T-cell (primary cell): ENCODE measurements at regions not wholly inside any gene's neighbourhood (a gene's known extent, or its start where the extent isn't known, plus 50 kb on each side); places are given as distances from the start of the nearest gene placed in this dataset.
"Not testable (repeated sequence)": the region's sequence is repeated elsewhere in the genome, so short reads cannot be mapped to it uniquely, and the experiment has no call there.

Source experiments
- ATAC-seq, 4 experiments: fragments of 200-7000 bp in 3 of 4; fragments of 150-1000 bp in 1 of 4; cut with Tn5 transposase; replicated peaks in 1 of 4; 1 replicate in 3 of 4; 2 replicates in 1 of 4; pipeline ENCODE4 v1.10.0; 2021; ENCODE audit warnings: moderate library complexity in 3 of 4, mild to moderate bottlenecking in 2 of 4, moderate number of reproducible peaks in 1 of 4
- CTCF ChIA-PET, 2 donors: fragments of 300-600 bp; sonication (Branson Sonifier 250); formaldehyde crosslinking; loops; one replicate each; lab custom pipeline; 2022; ENCODE audit warnings: antibody characterized with exemption in 2 of 2; lab: Charles Lee
- POLR2A ChIA-PET, 2 donors: fragments of 300-600 bp; sonication (Branson Sonifier 250); formaldehyde crosslinking; loops; one replicate each; lab custom pipeline; 2022; ENCODE audit warnings: antibody characterized with exemption in 2 of 2; lab: Charles Lee
- DNase-seq, 35 experiments: peaks; one replicate each; pipeline versions ENCODE4 v3.0.0 to v3.0.0-alpha.2; 2013 to 2023
- H3K27ac ChIP-seq: one replicate; pipeline ENCODE4 v1.5.1; 2013; ENCODE audit warnings: low read length
- H3K27me3 ChIP-seq, 2 experiments: replicated peaks in 1 of 2; 1 replicate in 1 of 2; 2 replicates in 1 of 2; pipeline versions ENCODE4 v1.6.1 to v1.7.0; 2013; ENCODE audit warnings: low read length in 1 of 2, mixed read lengths in 1 of 2; ENCODE audit not compliant: control insufficient read depth in 2 of 2, insufficient read depth in 2 of 2; ENCODE audit errors: extremely low read depth in 1 of 2
- H3K36me3 ChIP-seq, 2 donors: 1 replicate in 1 of 2; 2 replicates in 1 of 2; pipeline versions ENCODE4 v1.6.1 to v1.7.0; 2013; ENCODE audit warnings: low read length in 1 of 2; ENCODE audit not compliant: control insufficient read depth in 2 of 2, insufficient read depth in 1 of 2; ENCODE audit errors: extremely low read depth in 1 of 2
- H3K4me1 ChIP-seq, 2 experiments: 1 replicate in 1 of 2; 2 replicates in 1 of 2; pipeline versions ENCODE4 v1.6.1 to v1.7.0; 2013; ENCODE audit warnings: low read length in 2 of 2, mixed read lengths in 1 of 2; ENCODE audit not compliant: insufficient read depth in 2 of 2, control insufficient read depth in 1 of 2; ENCODE audit errors: extremely low read depth in 1 of 2
- H3K4me3 ChIP-seq, 2 donors: 1 replicate in 1 of 2; 2 replicates in 1 of 2; pipeline versions ENCODE4 v1.5.1 to v1.7.0; 2013; ENCODE audit warnings: mild to moderate bottlenecking in 2 of 2, low read length in 1 of 2, moderate library complexity in 1 of 2; ENCODE audit not compliant: control insufficient read depth in 1 of 2; ENCODE audit errors: extremely low read depth in 1 of 2
- H3K9me3 ChIP-seq: 2 replicates; pipeline ENCODE4 v1.7.0; 2013
- H3K27ac Mint-ChIP-seq, 2 donors: one replicate each; pipeline ENCODE4 v1.8.0; 2020 to 2021; ENCODE audit warnings: mild to moderate bottlenecking in 2 of 2, mixed read lengths in 2 of 2
- H3K27me3 Mint-ChIP-seq, 2 donors: one replicate each; pipeline ENCODE4 v1.8.0; 2021 to 2022; ENCODE audit warnings: mixed read lengths in 2 of 2
- H3K36me3 Mint-ChIP-seq: one replicate; pipeline ENCODE4 v1.8.0; 2021; ENCODE audit warnings: mixed read lengths
- H3K4me1 Mint-ChIP-seq, 3 donors: one replicate each; pipeline ENCODE4 v1.8.0; 2020 to 2022; ENCODE audit warnings: mixed read lengths in 3 of 3, mild to moderate bottlenecking in 1 of 3
- H3K4me3 Mint-ChIP-seq, 3 donors: one replicate each; pipeline ENCODE4 v1.8.0; 2020 to 2022; ENCODE audit warnings: mild to moderate bottlenecking in 3 of 3, mixed read lengths in 3 of 3, moderate library complexity in 3 of 3
- H3K9me3 Mint-ChIP-seq, 3 donors: one replicate each; pipeline ENCODE4 v1.8.0; 2020 to 2022; ENCODE audit warnings: mixed read lengths in 3 of 3
- WGBS: methylation state at CpG from one replicate; pipeline ENCODE4 v1.1.5; 2013; ENCODE audit warnings: missing lambda C conversion rate; ENCODE audit not compliant: insufficient coverage; 5-methylcytosine and 5-hydroxymethylcytosine counted together

GRCh38 chrY:26167332-26167731 is 545.4 kb downstream of the CDY1 start:
- H3K4me3 ChIP-seq, H3K9me3 Mint-ChIP-seq, H3K4me3 Mint-ChIP-seq, H3K36me3 ChIP-seq, H3K9me3 ChIP-seq, H3K27me3 Mint-ChIP-seq, DNase-seq, H3K27ac ChIP-seq, ATAC-seq, H3K27me3 ChIP-seq, CTCF ChIA-PET, H3K4me1 ChIP-seq, H3K36me3 Mint-ChIP-seq, H3K27ac Mint-ChIP-seq, H3K4me1 Mint-ChIP-seq, POLR2A ChIA-PET: not testable (repeated sequence)
- WGBS = no CpG with 5 or more reads among the region's 2 CpGs

- H3K4me1 Mint-ChIP-seq, H3K27me3 ChIP-seq, H3K36me3 Mint-ChIP-seq, H3K27ac ChIP-seq, ATAC-seq, H3K27ac Mint-ChIP-seq, H3K27me3 Mint-ChIP-seq, H3K9me3 Mint-ChIP-seq, H3K36me3 ChIP-seq, POLR2A ChIA-PET, DNase-seq, H3K4me3 Mint-ChIP-seq, CTCF ChIA-PET, H3K9me3 ChIP-seq, H3K4me1 ChIP-seq, H3K4me3 ChIP-seq: not testable (repeated sequence)
- no CpG with 5 or more reads among the region's 6 CpGs for WGBS
Observed at GRCh38 chrY:26179326-26179725, 557.4 kb downstream of the CDY1 start.

GRCh38 chrY:26224974-26225373 is 603.1 kb downstream of the CDY1 start:
- H3K4me3 Mint-ChIP-seq, H3K27ac Mint-ChIP-seq, POLR2A ChIA-PET, H3K4me1 ChIP-seq, H3K4me3 ChIP-seq, H3K36me3 ChIP-seq, H3K27ac ChIP-seq, H3K4me1 Mint-ChIP-seq, H3K9me3 Mint-ChIP-seq, H3K27me3 ChIP-seq, ATAC-seq, CTCF ChIA-PET, H3K9me3 ChIP-seq, DNase-seq, H3K27me3 Mint-ChIP-seq, H3K36me3 Mint-ChIP-seq: not testable (repeated sequence)
- no CpG with 5 or more reads among the region's 1 CpG for WGBS

GRCh38 chrY:26225468-26225867 is 603.6 kb downstream of the CDY1 start:
- H3K4me1 Mint-ChIP-seq, H3K27me3 ChIP-seq, H3K27ac Mint-ChIP-seq, POLR2A ChIA-PET, ATAC-seq, H3K36me3 Mint-ChIP-seq, H3K4me3 Mint-ChIP-seq, DNase-seq, CTCF ChIA-PET, H3K4me1 ChIP-seq, H3K9me3 Mint-ChIP-seq, H3K9me3 ChIP-seq, H3K27me3 Mint-ChIP-seq, H3K4me3 ChIP-seq, H3K36me3 ChIP-seq, H3K27ac ChIP-seq: not testable (repeated sequence)
- no CpG with 5 or more reads among the region's 1 CpG for WGBS

GRCh38 chrY:26240944-26241343 is 619.0 kb downstream of the CDY1 start:
- H3K9me3 ChIP-seq, ATAC-seq, H3K27ac ChIP-seq, POLR2A ChIA-PET, H3K27me3 ChIP-seq, DNase-seq, H3K36me3 ChIP-seq, H3K9me3 Mint-ChIP-seq, H3K36me3 Mint-ChIP-seq, H3K4me1 Mint-ChIP-seq, H3K27me3 Mint-ChIP-seq, CTCF ChIA-PET, H3K4me3 ChIP-seq, H3K4me3 Mint-ChIP-seq, H3K4me1 ChIP-seq, H3K27ac Mint-ChIP-seq: not testable (repeated sequence)
- no CpG with 5 or more reads among the region's 5 CpGs for WGBS

GRCh38 chrY:26254262-26254661 is 632.3 kb downstream of the CDY1 start:
- H3K27ac ChIP-seq, H3K4me1 Mint-ChIP-seq, H3K9me3 ChIP-seq, H3K4me3 ChIP-seq, H3K9me3 Mint-ChIP-seq, H3K36me3 ChIP-seq, H3K27me3 Mint-ChIP-seq, H3K27ac Mint-ChIP-seq, POLR2A ChIA-PET, DNase-seq, H3K4me1 ChIP-seq, CTCF ChIA-PET, H3K27me3 ChIP-seq, H3K4me3 Mint-ChIP-seq, H3K36me3 Mint-ChIP-seq, ATAC-seq: not testable (repeated sequence)

- not testable (repeated sequence) for H3K27me3 Mint-ChIP-seq, H3K27ac ChIP-seq
Observed at GRCh38 chrY:26265449-26265848, 643.5 kb downstream of the CDY1 start.

More at GRCh38 chrY:26265449-26265848, 643.5 kb downstream of the CDY1 start:
- ATAC-seq, H3K9me3 Mint-ChIP-seq, CTCF ChIA-PET, H3K4me3 ChIP-seq, H3K9me3 ChIP-seq, H3K36me3 Mint-ChIP-seq, DNase-seq, H3K27ac Mint-ChIP-seq, H3K27me3 ChIP-seq, H3K4me1 Mint-ChIP-seq, POLR2A ChIA-PET, H3K36me3 ChIP-seq, H3K4me3 Mint-ChIP-seq, H3K4me1 ChIP-seq: not testable (repeated sequence)
- no CpG with 5 or more reads among the region's 3 CpGs for WGBS
